Adrenal gland (tissue), 9 donors: ENCODE measurements at regions not wholly inside any gene's neighbourhood (a gene's known extent, or its start where the extent isn't known, plus 50 kb on each side); places are given as distances from the start of the nearest gene placed in this dataset.
"Not testable (repeated sequence)": the region's sequence is repeated elsewhere in the genome, so short reads cannot be mapped to it uniquely, and the experiment has no call there.

Experiments
- DNase-seq, 7 donors: peaks; one replicate each; pipeline ENCODE4 v3.0.0-alpha.2; 2019 to 2020
- H3K27ac ChIP-seq, 5 donors: fragments of 200-600 bp; sonication (generic) in 4 of 5; 1 replicate in 3 of 5; 2 replicates in 2 of 5; pipeline versions ENCODE4 v1.5.1 to v1.8.0; 2016 to 2020; ENCODE audit warnings: mild to moderate bottlenecking in 1 of 5
- H3K27me3 ChIP-seq: fragments of 200-600 bp; 2 replicates; pipeline ENCODE4 v1.8.0; 2021
- H3K36me3 ChIP-seq, 2 donors: fragments of 200-600 bp; replicated peaks in 1 of 2; 1 replicate in 1 of 2; 2 replicates in 1 of 2; pipeline versions ENCODE4 v1.5.1 to v1.8.0; 2018 to 2022
- H3K4me1 ChIP-seq, 2 donors: fragments of 200-600 bp; replicated peaks in 1 of 2; 1 replicate in 1 of 2; 2 replicates in 1 of 2; pipeline versions ENCODE4 v1.5.1 to v1.8.0; 2018 to 2021
- H3K4me3 ChIP-seq, 4 donors: fragments of 200-600 bp; sonication (generic) in 3 of 4; one replicate each; pipeline ENCODE4 v1.5.1; 2016 to 2018
- H3K9me3 ChIP-seq, 3 donors: fragments of 200-600 bp; sonication (generic) in 1 of 3; replicated peaks in 1 of 3; 1 replicate in 2 of 3; 2 replicates in 1 of 3; pipeline versions ENCODE4 v1.5.1 to v1.8.0; 2016 to 2021
- CTCF ChIP-seq, 6 experiments: fragments of 450-650 bp in 4 of 6; fragments of 200-600 bp in 2 of 6; sonication (generic) in 1 of 6; IDR thresholded peaks; 1 replicate in 5 of 6; 2 replicates in 1 of 6; pipeline versions ENCODE4 v1.5.1 to v1.8.0; 2016 to 2021; ENCODE audit warnings: antibody characterized with exemption in 6 of 6, mild to moderate bottlenecking in 2 of 6, moderate library complexity in 1 of 6
- POLR2A ChIP-seq, 2 donors: fragments of 450-650 bp; IDR thresholded peaks; one replicate each; pipeline ENCODE4 v1.6.1; 2017; ENCODE audit warnings: antibody characterized with exemption in 2 of 2, mild to moderate bottlenecking in 2 of 2, moderate library complexity in 1 of 2
- WGBS, 4 donors: extraction: QIAGEN DNeasy Blood & Tissue Kit in 2 of 4; methylation state at CpG; one replicate each; pipeline versions ENCODE4 v1.1.5 to v1.1.7; 2013 to 2017; 5-methylcytosine and 5-hydroxymethylcytosine counted together
- intact Hi-C, 2 donors: fragments of 100-400 bp; cut with DNase I; formaldehyde crosslinking; loops; one replicate each; pipeline versions ENCODE4 v1.14.1 to v1.15.0; 2022 to 2023
- donor health status: healthy with polysubstance abuse.
- donor health status: Bipolar disorder and iron deficiency.
- donor health status: DM: yes; HTN: yes; CAD: no.
- donor health status: DM: no; HTN: no; CAD: no.
- donor health status: DM: no; HTN: no; CAD: no.

GRCh38 chr20:41692479-41693135 is 74.4 kb upstream of the CHD6 start:
- Histone ChIP-seq H3K4me3 (peak overlapping the region; percentile 47 to 81 (median 54)), H3K36me3 (no peaks in the 10 kb centered on the region), H3K9me3 (no peaks in the 10 kb centered on the region), H3K27ac (peak overlapping the region in 4 of 5 donors; percentile 67 to 91 (median 85)), H3K27me3 (no peaks in the 10 kb centered on the region), H3K4me1 (peaks cover 7 to 8% of the 10 kb centered on the region in 2 donors)
- peak; percentile 74 to 95 (median 88) for DNase-seq
- 2 to 9% (median 6%) methylated on average over 23 to 29 of the region's 29 CpGs for WGBS, 4 donors
- TF ChIP-seq POLR2A (IDR thresholded peaks at IDR 0.05), result peak in 1 of 2 donors; percentile 49
- no peak for TF ChIP-seq CTCF (IDR thresholded peaks at IDR 0.05)
- intact Hi-C loops, result no loop called here

- H3K9me3 ChIP-seq, result no peaks in the 10 kb centered on the region
- TF ChIP-seq CTCF (IDR thresholded peaks at IDR 0.05), result no peak
- peaks cover 0 to 8% of the 10 kb centered on the region in 2 donors for H3K4me1 ChIP-seq
- intact Hi-C loops, result no loop called here
- no peaks in the 10 kb centered on the region for H3K27me3 ChIP-seq
- DNase-seq, result no peak
- WGBS, 4 donors, result 78 to 96% (median 89%) methylated on average over 2 of the region's 2 CpGs
- no peak overlapping the region for H3K4me3 ChIP-seq
- no peaks in the 10 kb centered on the region for H3K36me3 ChIP-seq
- H3K27ac ChIP-seq, result no peak overlapping the region
Observed at GRCh38 chr20:41691443-41691842, 73.3 kb upstream of the CHD6 start.

- no peak overlapping the region for H3K4me3 ChIP-seq
- no peak for TF ChIP-seq CTCF (IDR thresholded peaks at IDR 0.05)
- DNase-seq, result no peak
- H3K9me3 ChIP-seq, result no peaks in the 10 kb centered on the region
- H3K27me3 ChIP-seq, result no peaks in the 10 kb centered on the region
- 90 to 100% (median 98%) methylated on average over 1 of the region's 1 CpG for WGBS, 4 donors
- intact Hi-C loops, result no loop called here
- H3K27ac ChIP-seq, result no peak overlapping the region
- H3K4me1 ChIP-seq, result peaks cover 0 to 5% of the 10 kb centered on the region in 2 donors
- no peaks in the 10 kb centered on the region for H3K36me3 ChIP-seq
Observed at GRCh38 chr20:41690702-41691101, 72.5 kb upstream of the CHD6 start.

GRCh38 chr20:41686961-41687360 is 68.8 kb upstream of the CHD6 start:
- intact Hi-C loops, result no loop called here
- no peak overlapping the region for H3K27ac ChIP-seq
- WGBS, 4 donors, result 95 to 98% (median 97%) methylated on average over 6 of the region's 6 CpGs

GRCh38 chr20:41685145-41685544 is 67.0 kb upstream of the CHD6 start:
- intact Hi-C loops, H3K9me3 ChIP-seq: not testable (repeated sequence)

More at GRCh38 chr20:41686961-41687360, 68.8 kb upstream of the CHD6 start:
- TF ChIP-seq POLR2A (IDR thresholded peaks at IDR 0.05) (no peak), CTCF (IDR thresholded peaks at IDR 0.05) (no peak)
- no peaks in the 10 kb centered on the region for H3K27me3 ChIP-seq
- no peaks in the 10 kb centered on the region for H3K4me1 ChIP-seq
- H3K4me3 ChIP-seq, result no peak overlapping the region
- no peak for DNase-seq
- H3K9me3 ChIP-seq, result no peaks in the 10 kb centered on the region
- H3K36me3 ChIP-seq, result no peaks in the 10 kb centered on the region

More at GRCh38 chr20:41685145-41685544, 67.0 kb upstream of the CHD6 start:
- H3K4me3 ChIP-seq, H3K4me1 ChIP-seq, H3K27me3 ChIP-seq, DNase-seq, H3K36me3 ChIP-seq, H3K27ac ChIP-seq: not testable (repeated sequence)
- 64 to 72% (median 71%) methylated on average over 4 of the region's 4 CpGs for WGBS, 4 donors
